Mammary epithelial cell (primary cell): ENCODE measurements at regions not wholly inside any gene's neighbourhood (a gene's known extent, or its start where the extent isn't known, plus 50 kb on each side); places are given as distances from the start of the nearest gene placed in this dataset.

Experiments used
- CTCF ChIP-seq, 2 donors: IDR thresholded peaks in 1 of 2; conservative IDR thresholded peaks in 1 of 2; 2 replicates each; pipeline ENCODE4 v1.5.1; 2011 to 2012; ENCODE audit warnings: inconsistent platforms in 2 of 2, low read length in 2 of 2, mild to moderate bottlenecking in 2 of 2, control low read depth in 1 of 2, low read depth in 1 of 2; ENCODE audit not compliant: insufficient read depth in 1 of 2; ENCODE audit errors: extremely low read depth in 1 of 2
- EZH2 ChIP-seq: IDR thresholded peaks from 2 replicates; pipeline ENCODE4 v1.6.1; 2012; ENCODE audit warnings: low read length, inconsistent platforms, borderline replicate concordance

GRCh38 chr12:42686514-42687172 is 97.1 kb upstream of the PRICKLE1 start:
- TF ChIP-seq EZH2 (no peak), CTCF (conservative IDR thresholded peaks at IDR 0.05 in 1 of 2, IDR thresholded peaks at IDR 0.05 in 1 of 2; ENCODE audit: extremely low read depth in 1 of 2, insufficient read depth in 1 of 2, low read depth in 1 of 2, low read length in 2 of 2) (no peak)
